GM12801 (cell line): ENCODE measurements at regions not wholly inside any gene's neighbourhood (a gene's known extent, or its start where the extent isn't known, plus 50 kb on each side); places are given as distances from the start of the nearest gene placed in this dataset.

Experiments
- TF ChIP-seq, protein P1 (sequence below): IDR thresholded peaks from one replicate; pipeline ENCODE4 v1.5.1; 2011; ENCODE audit warnings: control low read depth; ENCODE audit not compliant: insufficient read length; ENCODE audit errors: extremely low read depth

DNA sequence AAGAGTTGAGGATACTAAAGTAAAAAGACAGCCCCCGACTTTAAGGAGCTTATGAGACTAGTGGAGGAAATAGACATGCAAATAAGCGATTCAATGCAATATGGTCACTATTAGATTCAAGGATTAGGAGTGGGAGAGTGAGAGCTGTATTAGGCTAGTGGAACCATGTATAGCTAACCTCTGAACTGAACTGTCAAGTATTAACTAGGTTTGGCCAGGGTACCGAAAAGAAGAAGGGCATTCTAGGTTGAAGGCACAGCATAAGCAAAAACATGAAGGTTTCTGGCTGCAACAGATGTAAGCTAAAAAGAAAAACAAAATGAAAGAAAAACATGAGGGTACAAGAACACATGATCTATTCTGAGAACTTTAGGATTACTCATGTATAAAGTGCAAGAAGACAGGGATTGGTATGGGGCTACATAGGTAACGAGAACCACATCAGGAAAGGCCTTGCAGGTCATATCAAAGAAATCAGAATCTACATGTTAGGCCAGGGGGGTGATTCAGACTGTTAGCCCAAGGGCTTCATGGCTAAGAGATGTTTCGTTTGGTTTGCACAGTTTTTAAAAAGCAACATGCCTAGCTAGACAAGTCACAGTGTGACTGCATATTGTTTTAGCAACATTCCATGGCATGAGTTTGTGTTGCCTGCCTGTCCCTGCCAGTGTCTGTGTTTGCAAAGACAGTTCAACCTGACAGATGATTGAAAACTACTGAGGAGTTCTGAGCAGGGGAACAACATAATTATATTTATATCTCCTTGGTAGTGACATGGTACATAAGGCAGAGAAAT lies 54.4 kb upstream of the HAO2 start:
- TF ChIP-seq, protein P1, sequence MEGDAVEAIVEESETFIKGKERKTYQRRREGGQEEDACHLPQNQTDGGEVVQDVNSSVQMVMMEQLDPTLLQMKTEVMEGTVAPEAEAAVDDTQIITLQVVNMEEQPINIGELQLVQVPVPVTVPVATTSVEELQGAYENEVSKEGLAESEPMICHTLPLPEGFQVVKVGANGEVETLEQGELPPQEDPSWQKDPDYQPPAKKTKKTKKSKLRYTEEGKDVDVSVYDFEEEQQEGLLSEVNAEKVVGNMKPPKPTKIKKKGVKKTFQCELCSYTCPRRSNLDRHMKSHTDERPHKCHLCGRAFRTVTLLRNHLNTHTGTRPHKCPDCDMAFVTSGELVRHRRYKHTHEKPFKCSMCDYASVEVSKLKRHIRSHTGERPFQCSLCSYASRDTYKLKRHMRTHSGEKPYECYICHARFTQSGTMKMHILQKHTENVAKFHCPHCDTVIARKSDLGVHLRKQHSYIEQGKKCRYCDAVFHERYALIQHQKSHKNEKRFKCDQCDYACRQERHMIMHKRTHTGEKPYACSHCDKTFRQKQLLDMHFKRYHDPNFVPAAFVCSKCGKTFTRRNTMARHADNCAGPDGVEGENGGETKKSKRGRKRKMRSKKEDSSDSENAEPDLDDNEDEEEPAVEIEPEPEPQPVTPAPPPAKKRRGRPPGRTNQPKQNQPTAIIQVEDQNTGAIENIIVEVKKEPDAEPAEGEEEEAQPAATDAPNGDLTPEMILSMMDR = no peak

DNA sequence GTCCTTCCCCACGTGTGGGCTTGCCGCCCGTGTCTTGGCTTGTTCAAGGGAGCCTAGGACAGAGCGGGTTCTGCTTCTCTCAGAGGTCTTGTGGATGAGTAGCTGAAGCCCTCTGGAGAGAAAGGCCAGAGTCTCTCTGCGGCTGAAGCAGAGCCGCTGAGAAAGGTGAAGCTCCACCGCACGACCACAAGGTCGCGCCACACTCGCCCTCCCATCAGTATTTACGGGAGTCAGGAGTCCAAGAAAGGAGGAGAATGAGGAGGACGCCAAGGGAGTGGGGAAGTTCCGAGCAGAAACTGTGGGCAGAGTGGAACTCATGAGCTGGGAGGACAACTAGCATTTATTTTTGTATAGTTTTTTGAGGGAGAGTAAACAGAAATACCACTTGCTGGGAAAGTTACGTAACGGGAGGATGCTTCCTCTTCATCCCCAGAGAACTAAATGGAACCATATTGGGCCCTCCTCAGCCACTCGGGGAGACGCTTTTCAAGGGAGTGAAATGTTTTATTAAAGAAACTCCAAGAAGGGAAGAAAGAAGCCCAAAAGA lies 51.6 kb upstream of the HAO2 start:
- TF ChIP-seq, protein P1 = no peak

DNA sequence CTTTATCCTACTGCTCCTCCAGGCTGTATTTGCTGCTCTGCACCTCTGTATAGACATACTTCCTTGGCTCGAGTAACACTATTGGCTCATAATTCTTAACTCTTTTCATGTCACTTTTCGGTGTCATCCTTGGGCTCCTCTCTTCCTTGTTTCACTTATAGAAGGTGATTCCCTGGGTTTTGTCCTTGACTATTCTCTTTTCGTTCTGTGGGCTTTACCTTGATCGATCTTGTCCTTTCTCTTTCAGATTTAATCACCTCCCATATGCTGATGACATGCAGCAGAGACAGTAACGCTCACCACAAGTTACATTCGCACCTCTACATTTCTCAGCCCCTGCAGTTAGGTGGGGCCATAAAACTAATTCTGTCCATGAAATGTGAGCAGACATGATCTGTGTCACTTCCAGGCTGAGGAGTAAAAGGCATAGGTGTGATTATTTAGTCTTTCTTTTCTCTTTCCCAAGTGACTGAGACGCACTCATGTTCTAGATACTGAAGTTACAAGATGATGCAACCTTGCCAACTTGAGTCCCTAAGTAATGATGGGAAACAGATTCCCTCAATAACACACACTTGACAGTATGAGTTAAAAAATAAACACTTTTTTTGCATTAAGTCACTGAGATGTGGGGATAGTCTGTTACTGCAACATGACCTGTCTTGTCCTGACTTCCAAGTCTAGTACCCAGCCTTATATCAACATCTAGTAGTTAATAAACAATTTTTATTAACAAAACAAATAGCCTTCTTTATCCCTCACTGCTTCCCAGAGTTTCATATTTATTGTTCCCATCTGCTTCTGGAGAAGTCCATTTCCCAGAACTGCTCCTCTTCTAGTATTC lies 49.9 kb upstream of the HAO2 start:
- TF ChIP-seq, protein P1 = no peak
